H9 (cell line): ENCODE measurements at regions not wholly inside any gene's neighbourhood (a gene's known extent, or its start where the extent isn't known, plus 50 kb on each side); places are given as distances from the start of the nearest gene placed in this dataset.

Source experiments
- DNase-seq: peaks from one replicate; pipeline ENCODE4 v3.0.0-alpha.2; 2017
- H2AFZ ChIP-seq: one replicate; pipeline ENCODE4 v1.6.1; 2013; ENCODE audit warnings: mild to moderate bottlenecking, low read length, control low read depth, moderate library complexity
- H2AK5ac ChIP-seq: 2 replicates; pipeline ENCODE4 v1.6.1; 2013; ENCODE audit warnings: low read length, control low read depth, mixed read lengths; ENCODE audit not compliant: insufficient read length
- H2BK120ac ChIP-seq: one replicate; pipeline ENCODE4 v1.6.1; 2013; ENCODE audit warnings: low read depth, mild to moderate bottlenecking, low read length, control low read depth, inconsistent platforms; ENCODE audit not compliant: poor library complexity, severe bottlenecking
- H2BK12ac ChIP-seq: 2 replicates; pipeline ENCODE4 v1.6.1; 2013; ENCODE audit warnings: low read length, control low read depth, mixed read lengths, low read depth; ENCODE audit not compliant: insufficient read length
- H2BK15ac ChIP-seq: 2 replicates; pipeline ENCODE4 v1.6.1; 2013; ENCODE audit warnings: low read depth, low read length, control low read depth
- H2BK20ac ChIP-seq: one replicate; pipeline ENCODE4 v1.6.1; 2013; ENCODE audit warnings: low read depth, mild to moderate bottlenecking, low read length, control low read depth, inconsistent platforms; ENCODE audit not compliant: poor library complexity, severe bottlenecking
- H2BK5ac ChIP-seq: 2 replicates; pipeline ENCODE4 v1.6.1; 2013; ENCODE audit warnings: low read length, control low read depth, mixed read lengths; ENCODE audit not compliant: insufficient read length
- H3K14ac ChIP-seq: 2 replicates; pipeline ENCODE4 v1.6.1; 2013; ENCODE audit warnings: low read length, control low read depth; ENCODE audit not compliant: insufficient read depth
- H3K18ac ChIP-seq: 2 replicates; pipeline ENCODE4 v1.6.1; 2013; ENCODE audit warnings: low read depth, mild to moderate bottlenecking, mixed read lengths, low read length, control low read depth; ENCODE audit not compliant: insufficient read length
- H3K23ac ChIP-seq: 2 replicates; pipeline ENCODE4 v1.6.1; 2013; ENCODE audit warnings: low read length, control low read depth, mixed read lengths, low read depth; ENCODE audit not compliant: insufficient read length
- H3K23me2 ChIP-seq: 2 replicates; pipeline ENCODE4 v1.6.1; 2013; ENCODE audit warnings: low read depth, mild to moderate bottlenecking, mixed read lengths, low read length, control low read depth; ENCODE audit not compliant: insufficient read length, poor library complexity, severe bottlenecking
- H3K27ac ChIP-seq: 2 replicates; pipeline ENCODE4 v1.5.1; 2013; ENCODE audit warnings: low read length, control low read depth, mixed read lengths, low read depth; ENCODE audit not compliant: insufficient read length
- H3K27me3 ChIP-seq: 2 replicates; pipeline ENCODE4 v1.6.1; 2013; ENCODE audit warnings: low read length, control low read depth, inconsistent platforms; ENCODE audit not compliant: insufficient read depth
- H3K4ac ChIP-seq: 2 replicates; pipeline ENCODE4 v1.6.1; 2013; ENCODE audit warnings: low read depth, mild to moderate bottlenecking, control low read depth, inconsistent platforms, low read length, moderate library complexity
- H3K4me1 ChIP-seq: 2 replicates; pipeline ENCODE4 v1.6.1; 2013; ENCODE audit warnings: low read length, control low read depth, inconsistent platforms; ENCODE audit not compliant: insufficient read depth
- H3K4me2 ChIP-seq: 2 replicates; pipeline ENCODE4 v1.6.1; 2013; ENCODE audit warnings: low read length, control low read depth, mixed read lengths; ENCODE audit not compliant: insufficient read length, insufficient read depth
- H3K56ac ChIP-seq: 2 replicates; pipeline ENCODE4 v1.6.1; 2013; ENCODE audit warnings: low read depth, mild to moderate bottlenecking, mixed read lengths, low read length, control low read depth; ENCODE audit not compliant: insufficient read length
- H3K79me1 ChIP-seq: 2 replicates; pipeline ENCODE4 v1.6.1; 2013; ENCODE audit warnings: low read depth, mild to moderate bottlenecking, moderate library complexity, low read length, control low read depth, inconsistent platforms; ENCODE audit not compliant: insufficient read depth, poor library complexity, severe bottlenecking
- H3K79me2 ChIP-seq: 2 replicates; pipeline ENCODE4 v1.6.1; 2013; ENCODE audit warnings: low read length, control low read depth, inconsistent platforms; ENCODE audit not compliant: insufficient read depth
- H3K9ac ChIP-seq: 2 replicates; pipeline ENCODE4 v1.6.1; 2013; ENCODE audit warnings: low read length, control low read depth, mixed read lengths; ENCODE audit not compliant: insufficient read length; ENCODE audit errors: extremely low read depth
- H3K9me3 ChIP-seq: one replicate; pipeline ENCODE4 v1.6.1; 2013; ENCODE audit warnings: low read depth, low read length, inconsistent platforms; ENCODE audit not compliant: control insufficient read depth
- H3T11ph ChIP-seq: one replicate; pipeline ENCODE4 v1.6.1; 2013; ENCODE audit warnings: mild to moderate bottlenecking, low read length, control low read depth, inconsistent platforms
- H4K20me1 ChIP-seq: one replicate; pipeline ENCODE4 v1.6.1; 2013; ENCODE audit not compliant: control insufficient read depth, insufficient read length, insufficient read depth
- H4K5ac ChIP-seq: 2 replicates; pipeline ENCODE4 v1.6.1; 2013; ENCODE audit warnings: low read depth, mild to moderate bottlenecking, mixed read lengths, low read length, control low read depth; ENCODE audit not compliant: insufficient read length
- H4K8ac ChIP-seq: replicated peaks from 2 replicates; pipeline ENCODE4 v1.6.1; 2013; ENCODE audit warnings: low read length, control low read depth, mixed read lengths, low read depth; ENCODE audit not compliant: insufficient read length
- H4K91ac ChIP-seq: 2 replicates; pipeline ENCODE4 v1.6.1; 2013; ENCODE audit warnings: low read depth, mild to moderate bottlenecking, moderate library complexity, mixed read lengths, low read length, control low read depth; ENCODE audit not compliant: insufficient read length
- H3K27ac Mint-ChIP-seq, 3 experiments: 2 replicates in 2 of 3; 3 replicates in 1 of 3; pipeline ENCODE4 v1.8.0; 2020 to 2021; ENCODE audit warnings: mixed read lengths in 3 of 3, mild to moderate bottlenecking in 1 of 3, moderate library complexity in 1 of 3
- H3K27me3 Mint-ChIP-seq: 2 replicates; pipeline ENCODE4 v1.8.0; 2021; ENCODE audit warnings: low read depth, mild to moderate bottlenecking, moderate library complexity, mixed read lengths
- H3K36me3 Mint-ChIP-seq, 3 experiments: 2 replicates in 2 of 3; 3 replicates in 1 of 3; pipeline ENCODE4 v1.8.0; 2020 to 2021; ENCODE audit warnings: low read depth in 3 of 3, mixed read lengths in 3 of 3; ENCODE audit not compliant: insufficient read depth in 1 of 3
- H3K4me1 Mint-ChIP-seq, 2 experiments: 2 replicates each; pipeline ENCODE4 v1.8.0; 2020; ENCODE audit warnings: mixed read lengths in 2 of 2
- H3K4me3 Mint-ChIP-seq, 2 experiments: 2 replicates in 1 of 2; 3 replicates in 1 of 2; pipeline ENCODE4 v1.8.0; 2020 to 2021; ENCODE audit warnings: mild to moderate bottlenecking in 2 of 2, mixed read lengths in 2 of 2, moderate library complexity in 1 of 2
- H3K9me3 Mint-ChIP-seq, 2 experiments: 2 replicates in 1 of 2; 3 replicates in 1 of 2; pipeline ENCODE4 v1.8.0; 2020; ENCODE audit warnings: mild to moderate bottlenecking in 2 of 2, mixed read lengths in 2 of 2, moderate library complexity in 1 of 2
- CTCF ChIP-seq: fragments of 200-600 bp; sonication (generic); conservative IDR thresholded peaks from 3 replicates; pipeline ENCODE4 v1.8.0; 2021; ENCODE audit warnings: antibody characterized with exemption, mild to moderate bottlenecking
- WGBS: extraction: QIAGEN DNeasy Blood & Tissue Kit; methylation state at CpG from one replicate; pipeline ENCODE4 v1.1.7; 2013; ENCODE audit warnings: missing lambda C conversion rate, low lambda C conversion rate, mixed read lengths; ENCODE audit not compliant: insufficient read length; ENCODE audit errors: extremely low coverage; 5-methylcytosine and 5-hydroxymethylcytosine counted together

DNA sequence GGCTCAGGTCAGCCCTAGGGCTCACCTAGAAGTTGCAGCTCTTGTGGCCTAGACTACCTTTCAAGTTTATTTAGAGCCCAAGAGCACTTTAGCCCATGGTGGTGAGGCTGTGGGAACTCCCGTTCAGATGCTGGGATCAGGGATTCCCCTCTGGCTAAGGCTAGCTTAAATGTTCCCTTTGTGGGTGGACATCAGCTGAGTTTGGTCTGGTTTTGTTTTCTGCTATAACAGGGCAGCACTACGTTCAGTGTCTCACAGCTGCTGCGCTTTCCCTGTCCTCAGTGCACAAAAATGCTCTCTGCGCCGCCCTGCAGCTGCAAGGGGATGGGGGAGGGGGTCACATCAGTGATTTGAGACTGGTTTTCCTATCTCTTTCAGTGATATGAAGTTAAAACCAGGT lies 170.5 kb upstream of the KCNJ3 start:
- Histone ChIP-seq H2BK12ac (no peak overlapping the region), H4K91ac (no peak overlapping the region), H3K27ac (no peak overlapping the region), H2BK5ac (no peak overlapping the region), H3K4me1 (no peaks in the 10 kb centered on the region), H2AFZ (no peak overlapping the region), H3K23ac (no peak overlapping the region), H2BK120ac (no peak overlapping the region), H3K4ac (no peak overlapping the region), H2BK15ac (no peak overlapping the region), H3K79me2 (no peaks in the 10 kb centered on the region), H3K9ac (no peak overlapping the region), H2BK20ac (no peak overlapping the region), H3T11ph (no peak overlapping the region), H3K79me1 (no peaks in the 10 kb centered on the region), H4K5ac (no peak overlapping the region), H3K14ac (no peak overlapping the region; the same call in 1 of the 2 replicates), H3K18ac (no peak overlapping the region), H2AK5ac (no peak overlapping the region), H3K4me2 (no peak overlapping the region), H4K8ac (no peak overlapping the region), H3K23me2 (no peaks in the 10 kb centered on the region), H3K27me3 (no peaks in the 10 kb centered on the region), H4K20me1 (no peaks in the 10 kb centered on the region), H3K56ac (no peak overlapping the region), H3K9me3 (no peaks in the 10 kb centered on the region)
- no CpG with 5 or more reads among the region's 5 CpGs for WGBS
- H3K4me1 Mint-ChIP-seq = peaks cover 2 to 7% of the 10 kb centered on the region in 2 experiments; a peak in 3 of 4 replicates
- H3K27ac Mint-ChIP-seq = no peak overlapping the region; a peak in 1 of 7 replicates
- no peaks in the 10 kb centered on the region for H3K27me3 Mint-ChIP-seq
- H3K4me3 Mint-ChIP-seq = no peak overlapping the region
- no peak for DNase-seq
- TF ChIP-seq CTCF = no peak
- H3K9me3 Mint-ChIP-seq = no peaks in the 10 kb centered on the region
- H3K36me3 Mint-ChIP-seq = no peaks in the 10 kb centered on the region
